A673 (cell line): ENCODE measurements at regions not wholly inside any gene's neighbourhood (a gene's known extent, or its start where the extent isn't known, plus 50 kb on each side); places are given as distances from the start of the nearest gene placed in this dataset.

Experiments used
- BruUV-seq: library from RNA; stranded (reverse); fragments of 400-500 nt; replicated peaks from 2 replicates; lab custom pipeline; 2021; lab: Mats Ljungman, UMichigan
- CTCF ChIA-PET: fragments of 300-600 bp; sonication (Branson Sonifier 250); formaldehyde crosslinking; loops from one replicate; lab custom pipeline; 2022; ENCODE audit warnings: antibody characterized with exemption; lab: Charles Lee
- POLR2A ChIA-PET: fragments of 300-600 bp; sonication (Branson Sonifier 250); formaldehyde crosslinking; loops from one replicate; lab custom pipeline; 2022; ENCODE audit warnings: antibody characterized with exemption; ENCODE audit not compliant: low non-redundant PET; lab: Charles Lee
- DNase-seq: peaks from one replicate; pipeline ENCODE4 v3.0.0-alpha.2; 2015; ENCODE audit warnings: low spot score
- H3K27ac ChIP-seq: fragments of 200-600 bp; sonication (generic); 2 replicates; pipeline ENCODE4 v1.5.1; 2016; ENCODE audit warnings: mixed run types, low read depth, mild to moderate bottlenecking, mixed read lengths, antibody characterized with exemption, low read length; ENCODE audit not compliant: poor library complexity, severe bottlenecking
- H3K27me3 ChIP-seq: fragments of 200-600 bp; sonication (generic); replicated peaks from 2 replicates; pipeline ENCODE4 v1.6.1; 2017; ENCODE audit warnings: mixed run types, low read depth, mild to moderate bottlenecking, mixed read lengths, antibody characterized with exemption, low read length; ENCODE audit not compliant: insufficient read depth, poor library complexity
- H3K36me3 ChIP-seq: fragments of 200-600 bp; sonication (generic); 2 replicates; pipeline ENCODE4 v1.6.1; 2016; ENCODE audit warnings: mixed run types, mild to moderate bottlenecking, mixed read lengths, antibody characterized with exemption, low read length; ENCODE audit not compliant: insufficient read depth, poor library complexity, severe bottlenecking
- H3K4me1 ChIP-seq: fragments of 200-600 bp; sonication (generic); 2 replicates; pipeline ENCODE4 v1.6.1; 2017; ENCODE audit warnings: mixed run types, mild to moderate bottlenecking, mixed read lengths, antibody characterized with exemption, low read length; ENCODE audit not compliant: insufficient read depth, poor library complexity, severe bottlenecking
- H3K4me3 ChIP-seq: fragments of 200-600 bp; sonication (generic); 2 replicates; pipeline ENCODE4 v1.5.1; 2016; ENCODE audit warnings: low read depth, mixed run types, mild to moderate bottlenecking, mixed read lengths, low read length; ENCODE audit not compliant: poor library complexity, severe bottlenecking
- H3K9me3 ChIP-seq: fragments of 200-600 bp; sonication (generic); 2 replicates; pipeline ENCODE4 v1.6.1; 2016; ENCODE audit warnings: mixed run types, low read depth, mild to moderate bottlenecking, mixed read lengths, antibody characterized with exemption, low read length; ENCODE audit not compliant: poor library complexity, severe bottlenecking
- EZH2 ChIP-seq: fragments of 200-600 bp; sonication (generic); IDR thresholded peaks from 2 replicates; pipeline ENCODE4 v1.6.1; 2017; ENCODE audit warnings: borderline replicate concordance, low read depth, mild to moderate bottlenecking, mixed read lengths, antibody characterized with exemption, low read length; ENCODE audit not compliant: poor library complexity, severe bottlenecking
- intact Hi-C: fragments of 100-400 bp; cut with micrococcal nuclease; formaldehyde crosslinking; loops from one replicate; pipeline ENCODE4 v1.10.0; 2022; ENCODE audit not compliant: unreplicated experiment
- TF ChIP-seq, protein P1 (sequence below): fragments of 300-800, 200-600 bp; sonication (generic); conservative IDR thresholded peaks from 2 replicates; pipeline ENCODE4 v1.5.1; 2017; ENCODE audit warnings: low read depth, mild to moderate bottlenecking, antibody characterized with exemption, low read length, moderate library complexity, mixed read lengths

DNA sequence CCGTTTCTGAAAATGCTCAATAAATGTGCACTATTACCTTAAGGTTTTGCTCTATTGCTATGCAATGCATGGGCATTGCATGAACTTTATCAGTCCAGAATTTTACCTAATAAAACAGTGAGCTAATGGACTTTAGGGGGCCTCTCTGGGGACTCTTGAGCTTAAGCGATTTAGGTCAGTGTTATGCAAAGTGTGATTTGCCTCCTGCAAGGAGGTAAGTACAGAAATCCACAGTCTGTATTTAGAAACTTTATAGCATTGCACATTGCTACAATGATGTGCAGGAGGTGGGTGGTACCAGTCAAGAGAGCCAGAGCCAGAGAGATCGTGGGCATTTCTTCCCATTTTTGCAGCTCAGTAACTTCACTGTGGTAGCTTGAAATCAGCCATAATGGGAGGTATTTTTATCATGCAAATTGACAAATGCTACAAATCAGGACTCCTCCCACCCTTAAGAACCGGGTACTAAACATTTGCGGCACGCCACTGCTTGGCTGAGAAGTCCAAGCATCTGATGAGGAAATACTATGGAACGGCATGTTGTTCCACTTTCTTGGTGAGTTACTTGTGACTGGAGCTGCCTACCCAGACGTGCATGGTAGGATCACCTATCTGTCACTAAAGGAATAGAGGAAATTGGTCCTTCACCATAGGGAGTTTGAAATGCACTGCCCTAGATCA lies 174.6 kb upstream of the PGRMC2 start:
- no TSS peak for BruUV-seq
- no peak overlapping the region for H3K27ac ChIP-seq
- ChIA-PET CTCF (no interaction called here), POLR2A (no interaction called here)
- H3K4me1 ChIP-seq: no peaks in the 10 kb centered on the region
- H3K9me3 ChIP-seq: no peaks in the 10 kb centered on the region
- intact Hi-C loops: no loop called here
- TF ChIP-seq, protein P1, sequence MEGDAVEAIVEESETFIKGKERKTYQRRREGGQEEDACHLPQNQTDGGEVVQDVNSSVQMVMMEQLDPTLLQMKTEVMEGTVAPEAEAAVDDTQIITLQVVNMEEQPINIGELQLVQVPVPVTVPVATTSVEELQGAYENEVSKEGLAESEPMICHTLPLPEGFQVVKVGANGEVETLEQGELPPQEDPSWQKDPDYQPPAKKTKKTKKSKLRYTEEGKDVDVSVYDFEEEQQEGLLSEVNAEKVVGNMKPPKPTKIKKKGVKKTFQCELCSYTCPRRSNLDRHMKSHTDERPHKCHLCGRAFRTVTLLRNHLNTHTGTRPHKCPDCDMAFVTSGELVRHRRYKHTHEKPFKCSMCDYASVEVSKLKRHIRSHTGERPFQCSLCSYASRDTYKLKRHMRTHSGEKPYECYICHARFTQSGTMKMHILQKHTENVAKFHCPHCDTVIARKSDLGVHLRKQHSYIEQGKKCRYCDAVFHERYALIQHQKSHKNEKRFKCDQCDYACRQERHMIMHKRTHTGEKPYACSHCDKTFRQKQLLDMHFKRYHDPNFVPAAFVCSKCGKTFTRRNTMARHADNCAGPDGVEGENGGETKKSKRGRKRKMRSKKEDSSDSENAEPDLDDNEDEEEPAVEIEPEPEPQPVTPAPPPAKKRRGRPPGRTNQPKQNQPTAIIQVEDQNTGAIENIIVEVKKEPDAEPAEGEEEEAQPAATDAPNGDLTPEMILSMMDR: no peak
- no peak for TF ChIP-seq EZH2
- DNase-seq: no peak
- no peaks in the 10 kb centered on the region for H3K27me3 ChIP-seq
- H3K36me3 ChIP-seq: no peaks in the 10 kb centered on the region
- no peak overlapping the region for H3K4me3 ChIP-seq

DNA sequence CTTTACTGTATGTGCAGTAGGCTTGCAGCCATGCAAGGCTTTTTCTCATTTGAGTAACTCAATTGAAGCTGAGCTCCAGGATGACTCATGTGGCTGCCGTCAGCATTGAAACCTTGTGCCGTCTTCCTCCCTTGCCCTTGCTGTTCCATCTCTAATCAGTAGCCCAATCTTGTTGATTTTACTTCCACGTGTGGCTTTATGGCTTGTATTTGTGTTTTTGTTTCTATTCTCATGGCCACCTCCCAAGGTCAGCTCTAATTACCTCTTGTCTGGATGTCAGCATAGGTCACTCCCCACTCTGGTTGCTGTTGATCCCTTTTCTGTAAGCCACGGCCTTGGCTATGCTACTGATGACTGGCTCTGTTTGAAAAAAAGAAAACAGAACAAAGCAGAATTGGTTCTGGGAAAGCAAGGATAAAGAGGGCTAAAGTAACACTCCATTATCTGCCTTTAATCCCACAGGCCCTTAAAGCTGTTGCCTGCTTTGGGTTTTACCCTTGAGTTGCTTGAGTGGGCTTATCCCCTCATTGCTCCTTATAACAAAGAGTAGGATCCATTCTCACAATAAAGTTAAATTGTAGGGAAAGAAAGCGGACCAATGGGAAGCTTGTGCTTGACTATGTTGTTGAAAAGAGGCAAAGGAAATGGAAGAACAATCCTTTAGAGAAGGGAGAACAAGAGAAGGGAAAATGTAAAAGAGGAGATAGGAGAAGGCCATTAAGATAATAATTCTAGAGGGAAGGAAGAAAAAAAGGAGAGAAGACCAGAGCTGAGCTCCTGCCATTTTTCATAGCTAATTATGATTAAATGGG lies 173.9 kb upstream of the PGRMC2 start:
- CTCF ChIA-PET: interaction anchor here (0.7 kb wide), 1 partner anchor 10 kb away, joined by 5 read pairs; no protein-coding TSS in a partner anchor
- no TSS peak for BruUV-seq
- Histone ChIP-seq H3K36me3 (no peaks in the 10 kb centered on the region), H3K27ac (no peak overlapping the region), H3K9me3 (no peaks in the 10 kb centered on the region), H3K4me1 (no peaks in the 10 kb centered on the region), H3K4me3 (no peak overlapping the region), H3K27me3 (no peaks in the 10 kb centered on the region)
- TF ChIP-seq, protein P1: no peak
- TF ChIP-seq EZH2: no peak
- intact Hi-C loops: no loop called here
- no peak for DNase-seq
- POLR2A ChIA-PET: no interaction called here

DNA sequence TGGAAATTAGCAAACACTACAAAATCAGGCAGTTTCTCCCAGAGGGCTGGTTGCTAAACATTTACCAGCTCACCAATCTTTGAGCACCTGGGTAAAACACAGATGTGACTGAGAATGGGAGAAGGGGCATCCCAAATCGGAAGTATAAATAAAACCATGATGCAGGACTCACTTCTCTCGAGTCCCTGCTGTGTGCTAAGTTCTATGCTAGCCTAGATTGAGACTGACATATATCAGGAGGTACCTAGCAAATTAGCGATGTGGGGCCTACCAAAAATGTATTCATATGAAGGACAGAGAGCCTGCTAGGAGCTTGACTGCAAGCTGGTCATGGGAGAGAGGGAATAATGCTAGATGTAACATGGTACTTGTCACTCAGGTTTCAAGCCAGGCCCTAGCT lies 171.9 kb upstream of the PGRMC2 start:
- TF ChIP-seq, protein P1: no peak
- TF ChIP-seq EZH2: no peak

More for the DNA sequence above, 171.9 kb upstream of the PGRMC2 start:
- Histone ChIP-seq H3K27ac (no peak overlapping the region), H3K9me3 (no peaks in the 10 kb centered on the region), H3K4me3 (no peak overlapping the region), H3K36me3 (no peaks in the 10 kb centered on the region), H3K27me3 (no peaks in the 10 kb centered on the region), H3K4me1 (no peaks in the 10 kb centered on the region)
- intact Hi-C loops: no loop called here
- BruUV-seq: no TSS peak
- POLR2A ChIA-PET: no interaction called here
- no peak for DNase-seq
- CTCF ChIA-PET: no interaction called here
